ENCODE measurements at regions not wholly inside any gene's neighbourhood (a gene's known extent, or its start where the extent isn't known, plus 50 kb on each side); places are given as distances from the start of the nearest gene placed in this dataset.

GRCh38 chr10:36499693-36500092 lies 625.7 kb upstream of the ANKRD30A start:
- H3K4me1 ChIP-seq (replicated peaks in 1 of 4; ENCODE audit: control insufficient read depth in 3 of 4, insufficient read depth in 4 of 4, low read length in 3 of 4) = no peaks in the 10 kb centered on the region; a peak in 1 of 7 replicates
- FAIRE-seq (no peak), DNase-seq (ENCODE audit: low read depth in 1 of 2, low spot score in 2 of 2) (no peak)
- no peak overlapping the region for H4K8ac ChIP-seq (ENCODE audit: extremely low read depth, insufficient read depth, low read length)
- no peaks in the 10 kb centered on the region for H3K79me2 ChIP-seq (ENCODE audit: control insufficient read depth in 1 of 2, insufficient read depth in 2 of 2, low read length in 2 of 2)
- ChIA-PET CTCF (ENCODE audit: partially characterized antibody) (interaction anchor here (0.6 kb wide), 1 partner anchor 688 kb away, joined by 4 read pairs; no protein-coding TSS in a partner anchor), POLR2A (ENCODE audit: partially characterized antibody) (no interaction called here)
- no peak overlapping the region for H2BK20ac ChIP-seq (ENCODE audit: low read length)
- no peaks in the 10 kb centered on the region for H3K79me1 ChIP-seq (ENCODE audit: low read depth, low read length)
- no peak overlapping the region for H3K18ac ChIP-seq (ENCODE audit: extremely low read depth, low read length)
- H3K14ac ChIP-seq (ENCODE audit: insufficient read length) = no peak overlapping the region
- no peak overlapping the region for H2AK5ac ChIP-seq (ENCODE audit: low read depth, low read length)
- H2BK5ac ChIP-seq (ENCODE audit: low read depth, low read length) = no peak overlapping the region
- TF ChIP-seq CBX8 (IDR thresholded peaks at IDR 0.05; ENCODE audit: borderline replicate concordance, low read depth, low read length) (no peak), CTCF (IDR thresholded peaks at IDR 0.05; ENCODE audit: control extremely low read depth in 1 of 3, insufficient read depth in 1 of 3, low read depth in 1 of 3, low read length in 3 of 3) (no peak), CHD1 (IDR thresholded peaks at IDR 0.05; ENCODE audit: low read depth, low read length) (no peak), SIRT6 (IDR thresholded peaks at IDR 0.05; ENCODE audit: low read length) (no peak)
- H3K4ac ChIP-seq (replicated peaks; ENCODE audit: insufficient read length, low read depth, low read length) = no peak overlapping the region
- H4K5ac ChIP-seq (ENCODE audit: insufficient read length, low read depth, low read length) = no peak overlapping the region
- no peak overlapping the region for H2BK120ac ChIP-seq (replicated peaks; ENCODE audit: low read depth, low read length)
- no peak overlapping the region for H3K56ac ChIP-seq (replicated peaks; ENCODE audit: insufficient read length, low read depth, low read length)
- no peak overlapping the region for H2AFZ ChIP-seq (ENCODE audit: low read length)
- H3K9me3 ChIP-seq (ENCODE audit: insufficient read depth in 2 of 2, low read depth in 1 of 2, low read length in 1 of 2) = no peaks in the 10 kb centered on the region
- H3K23me2 ChIP-seq (ENCODE audit: low read depth, low read length) = no peaks in the 10 kb centered on the region
- no peak overlapping the region for H3K4me3 ChIP-seq (ENCODE audit: extremely low read depth in 1 of 4, insufficient read depth in 2 of 4, low read depth in 3 of 4, low read length in 4 of 4)
- no peak overlapping the region for H4K91ac ChIP-seq (replicated peaks; ENCODE audit: insufficient read length, low read length)
- no peak overlapping the region for H2BK15ac ChIP-seq (ENCODE audit: low read length)
- H3K27ac ChIP-seq (ENCODE audit: low read depth, low read length) = no peak overlapping the region
- no peak overlapping the region for H3K9ac ChIP-seq (replicated peaks in 1 of 4; ENCODE audit: extremely low read depth in 1 of 4, low read depth in 3 of 4, low read length in 3 of 4)
- H3K23ac ChIP-seq (ENCODE audit: insufficient read length) = no peak overlapping the region
- no peak overlapping the region for H2BK12ac ChIP-seq (ENCODE audit: low read depth, low read length)
- H3K36me3 ChIP-seq (ENCODE audit: control insufficient read depth in 2 of 4, insufficient read depth in 4 of 4, low read length in 3 of 4) = no peaks in the 10 kb centered on the region
- WGBS, 2 experiments (ENCODE audit: extremely low coverage in 1 of 2, insufficient coverage in 1 of 2, insufficient read length in 1 of 2, insufficient replicate concordance in 2 of 2, low coverage in 1 of 2, low lambda C conversion rate in 2 of 2, missing lambda C conversion rate in 1 of 2) = 100% methylated on average over 1 of the region's 1 CpG; no CpG with 5 or more reads in 1 of the 2 experiments
- H3K27me3 ChIP-seq (replicated peaks in 1 of 4; ENCODE audit: control insufficient read depth in 3 of 4, extremely low read depth in 1 of 4, insufficient read depth in 3 of 4, low read length in 3 of 4) = peaks cover 0 to 1% (median 0%) of the 10 kb centered on the region in 4 experiments; a peak in 1 of 7 replicates
- H4K20me1 ChIP-seq (replicated peaks in 1 of 2; ENCODE audit: control insufficient read depth in 1 of 2, insufficient read depth in 2 of 2, low read length in 2 of 2) = no peaks in the 10 kb centered on the region
- H3K4me2 ChIP-seq (ENCODE audit: insufficient read depth in 1 of 2, low read depth in 2 of 2, low read length in 2 of 2) = no peak overlapping the region
